ENCODE measurements at regions not wholly inside any gene's neighbourhood (a gene's known extent, or its start where the extent isn't known, plus 50 kb on each side); places are given as distances from the start of the nearest gene placed in this dataset.

DNA sequence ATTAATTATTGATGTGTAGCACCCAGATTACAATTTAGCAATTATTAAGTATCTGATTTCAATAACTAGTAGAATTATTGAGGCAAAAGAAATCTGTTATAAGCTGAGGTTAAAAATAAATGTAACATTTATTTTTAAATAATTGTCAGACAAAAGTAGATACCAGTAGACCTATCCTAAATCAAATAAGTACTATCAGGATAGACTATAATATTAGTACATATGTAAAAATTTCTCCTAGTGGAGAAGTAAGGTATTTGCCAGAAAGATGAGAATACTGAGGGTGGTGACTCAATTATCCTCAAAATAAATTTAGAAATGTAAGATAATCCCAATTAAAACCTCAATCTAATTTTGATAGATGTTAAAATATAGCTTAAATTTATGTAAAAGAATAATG, 377.8 kb upstream of the CHRM3 start:
- Mint-ChIP-seq H3K36me3 (ENCODE audit: low read depth) (no peaks in the 10 kb centered on the region), H3K27me3 (ENCODE audit: low read depth) (no peaks in the 10 kb centered on the region), H3K4me1 (ENCODE audit: low read depth) (no peaks in the 10 kb centered on the region), H3K9me3 (ENCODE audit: low read depth) (peaks cover 2% of the 10 kb centered on the region), H3K27ac (ENCODE audit: unreplicated experiment) (no peak overlapping the region), H3K4me3 (ENCODE audit: unreplicated experiment) (no peak overlapping the region)
- no peak for DNase-seq (ENCODE audit: low spot score)
- TF ChIP-seq, protein P1, sequence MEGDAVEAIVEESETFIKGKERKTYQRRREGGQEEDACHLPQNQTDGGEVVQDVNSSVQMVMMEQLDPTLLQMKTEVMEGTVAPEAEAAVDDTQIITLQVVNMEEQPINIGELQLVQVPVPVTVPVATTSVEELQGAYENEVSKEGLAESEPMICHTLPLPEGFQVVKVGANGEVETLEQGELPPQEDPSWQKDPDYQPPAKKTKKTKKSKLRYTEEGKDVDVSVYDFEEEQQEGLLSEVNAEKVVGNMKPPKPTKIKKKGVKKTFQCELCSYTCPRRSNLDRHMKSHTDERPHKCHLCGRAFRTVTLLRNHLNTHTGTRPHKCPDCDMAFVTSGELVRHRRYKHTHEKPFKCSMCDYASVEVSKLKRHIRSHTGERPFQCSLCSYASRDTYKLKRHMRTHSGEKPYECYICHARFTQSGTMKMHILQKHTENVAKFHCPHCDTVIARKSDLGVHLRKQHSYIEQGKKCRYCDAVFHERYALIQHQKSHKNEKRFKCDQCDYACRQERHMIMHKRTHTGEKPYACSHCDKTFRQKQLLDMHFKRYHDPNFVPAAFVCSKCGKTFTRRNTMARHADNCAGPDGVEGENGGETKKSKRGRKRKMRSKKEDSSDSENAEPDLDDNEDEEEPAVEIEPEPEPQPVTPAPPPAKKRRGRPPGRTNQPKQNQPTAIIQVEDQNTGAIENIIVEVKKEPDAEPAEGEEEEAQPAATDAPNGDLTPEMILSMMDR (IDR thresholded peaks at IDR 0.05) = peak; percentile 29

DNA sequence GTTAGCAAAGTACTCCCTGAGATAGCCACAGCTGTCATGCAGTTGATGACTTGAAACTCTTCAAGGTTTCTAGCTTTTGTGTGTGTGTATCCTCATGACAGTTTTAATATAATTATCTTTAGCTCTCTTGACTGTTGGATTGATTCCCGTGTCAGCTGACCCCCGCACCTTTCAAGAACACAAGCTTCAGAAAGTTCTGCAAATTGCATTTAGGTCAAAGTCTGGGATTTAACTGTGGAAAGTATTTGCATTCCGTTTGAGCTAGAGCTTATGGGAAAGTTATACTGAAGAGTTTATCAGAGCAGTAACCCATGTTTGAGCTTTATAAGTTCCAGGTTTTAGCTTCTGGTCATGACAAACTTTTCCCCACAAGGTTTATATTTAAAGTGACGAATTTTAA, 380.1 kb upstream of the CHRM3 start:
- TF ChIP-seq, protein P1 (IDR thresholded peaks at IDR 0.05) = no peak
- Mint-ChIP-seq H3K27ac (ENCODE audit: unreplicated experiment) (no peak overlapping the region), H3K4me1 (ENCODE audit: low read depth) (no peaks in the 10 kb centered on the region), H3K4me3 (ENCODE audit: unreplicated experiment) (no peak overlapping the region), H3K27me3 (ENCODE audit: low read depth) (no peaks in the 10 kb centered on the region), H3K36me3 (ENCODE audit: low read depth) (no peaks in the 10 kb centered on the region), H3K9me3 (ENCODE audit: low read depth) (no peaks in the 10 kb centered on the region)
- no peak for DNase-seq (ENCODE audit: low spot score)

DNA sequence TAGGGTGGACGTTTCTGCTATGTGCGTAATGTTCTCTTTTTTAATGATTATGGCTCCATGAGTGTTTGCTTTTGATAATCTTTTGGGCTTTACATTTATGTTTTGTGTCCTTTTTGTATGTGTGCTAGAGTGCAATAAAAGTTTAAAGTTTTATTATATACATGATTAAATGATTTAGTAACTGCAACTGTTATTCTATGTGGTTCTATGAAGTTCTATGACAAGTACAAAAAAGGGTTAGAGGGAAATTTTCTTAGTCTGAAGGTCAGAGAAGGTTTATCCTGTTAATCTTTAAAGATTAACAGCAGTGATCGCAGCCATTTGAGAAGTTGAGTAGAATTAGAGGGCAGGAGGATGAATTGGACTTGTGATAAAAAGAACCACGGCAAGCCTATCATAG, 386.4 kb upstream of the CHRM3 start:
- no peak for DNase-seq (ENCODE audit: low spot score)
- no peaks in the 10 kb centered on the region for H3K36me3 Mint-ChIP-seq (ENCODE audit: low read depth)
- H3K27ac Mint-ChIP-seq (ENCODE audit: unreplicated experiment) = no peak overlapping the region
- H3K9me3 Mint-ChIP-seq (ENCODE audit: low read depth) = no peaks in the 10 kb centered on the region
- H3K4me3 Mint-ChIP-seq (ENCODE audit: unreplicated experiment) = no peak overlapping the region
- H3K27me3 Mint-ChIP-seq (ENCODE audit: low read depth) = peaks cover 6% of the 10 kb centered on the region
- H3K4me1 Mint-ChIP-seq (ENCODE audit: low read depth) = no peaks in the 10 kb centered on the region
- TF ChIP-seq, protein P1 (IDR thresholded peaks at IDR 0.05) = no peak

DNA sequence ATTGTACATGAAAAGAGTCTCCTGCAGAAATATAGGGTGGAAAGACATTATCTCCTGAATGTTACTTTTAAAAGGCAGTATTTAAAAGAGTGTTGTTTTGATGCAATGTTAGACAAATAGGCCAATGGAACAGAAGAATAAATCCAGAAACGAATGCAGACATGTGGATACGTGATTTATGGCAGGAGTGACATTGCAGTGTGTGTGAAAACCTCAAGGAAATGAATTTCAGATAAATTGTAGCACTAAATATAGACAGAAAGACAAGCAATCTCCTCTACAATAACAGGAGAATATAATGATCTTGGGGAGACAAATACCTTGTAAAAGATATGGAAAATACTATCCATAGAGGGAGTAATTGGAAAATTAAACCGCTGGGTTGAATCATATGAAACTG, 387.8 kb upstream of the CHRM3 start:
- H3K36me3 Mint-ChIP-seq (ENCODE audit: low read depth) = no peaks in the 10 kb centered on the region
- H3K9me3 Mint-ChIP-seq (ENCODE audit: low read depth) = no peaks in the 10 kb centered on the region
- H3K4me3 Mint-ChIP-seq (ENCODE audit: unreplicated experiment) = no peak overlapping the region
- no peak for DNase-seq (ENCODE audit: low spot score)
- H3K27ac Mint-ChIP-seq (ENCODE audit: unreplicated experiment) = no peak overlapping the region
- no peaks in the 10 kb centered on the region for H3K4me1 Mint-ChIP-seq (ENCODE audit: low read depth)
- TF ChIP-seq, protein P1 (IDR thresholded peaks at IDR 0.05) = no peak
- peaks cover 6% of the 10 kb centered on the region for H3K27me3 Mint-ChIP-seq (ENCODE audit: low read depth)

DNA sequence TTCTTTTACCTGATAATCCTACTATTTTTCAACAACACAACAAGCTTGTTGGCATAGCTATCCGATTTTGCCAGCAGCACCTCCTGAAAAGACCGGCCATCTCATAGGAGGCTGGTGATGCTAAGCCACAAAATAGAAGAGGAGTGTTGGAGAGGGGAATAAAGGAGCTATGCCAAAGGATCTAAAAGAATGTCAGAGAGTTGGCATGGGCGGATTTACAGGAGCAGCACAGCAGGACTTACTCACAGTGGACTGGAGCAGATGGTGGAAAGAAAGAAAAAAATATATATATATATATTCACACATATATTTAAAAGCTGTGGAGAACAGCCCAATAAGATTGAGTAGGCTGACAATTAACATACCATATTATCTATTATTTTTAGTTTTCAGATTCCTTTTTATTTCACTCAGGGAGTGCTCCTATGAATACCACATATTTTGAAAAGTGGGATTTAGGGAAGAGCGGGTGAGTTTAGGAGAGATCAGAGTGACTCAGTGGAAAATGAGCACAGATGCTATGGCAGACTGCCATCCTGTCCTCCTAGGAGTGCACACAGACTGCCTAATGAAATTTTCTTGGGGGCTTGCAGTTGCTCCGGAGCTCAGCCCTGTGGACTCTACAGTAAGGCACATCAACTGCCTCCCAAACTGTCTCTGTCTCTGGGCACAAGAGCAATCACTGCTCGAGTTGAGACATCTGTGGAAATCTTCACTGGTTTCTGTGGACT, 394.4 kb upstream of the CHRM3 start:
- H3K4me1 Mint-ChIP-seq (ENCODE audit: low read depth) = no peaks in the 10 kb centered on the region
- H3K27me3 Mint-ChIP-seq (ENCODE audit: low read depth) = no peaks in the 10 kb centered on the region
- DNase-seq (ENCODE audit: low spot score) = no peak
- no peak overlapping the region for H3K4me3 Mint-ChIP-seq (ENCODE audit: unreplicated experiment)
- no peak overlapping the region for H3K27ac Mint-ChIP-seq (ENCODE audit: unreplicated experiment)
- peaks cover 13% of the 10 kb centered on the region for H3K9me3 Mint-ChIP-seq (ENCODE audit: low read depth)
- TF ChIP-seq, protein P1 (IDR thresholded peaks at IDR 0.05) = no peak
- no peaks in the 10 kb centered on the region for H3K36me3 Mint-ChIP-seq (ENCODE audit: low read depth)

Measured in chondrocyte (in vitro differentiated cells).